Osteocyte (in vitro differentiated cells): ENCODE measurements at regions not wholly inside any gene's neighbourhood (a gene's known extent, or its start where the extent isn't known, plus 50 kb on each side); places are given as distances from the start of the nearest gene placed in this dataset.
"Not testable (repeated sequence)": the region's sequence is repeated elsewhere in the genome, so short reads cannot be mapped to it uniquely, and the experiment has no call there.

Experiments
- DNase-seq: peaks from one replicate; pipeline ENCODE4 v3.0.0; 2021; ENCODE audit warnings: mixed read lengths; ENCODE audit not compliant: unreplicated experiment; ENCODE audit errors: extremely low spot score
- H3K27ac Mint-ChIP-seq: one replicate; pipeline ENCODE4 v1.8.0; 2021; ENCODE audit warnings: mild to moderate bottlenecking, mixed read lengths; ENCODE audit not compliant: unreplicated experiment
- H3K27me3 Mint-ChIP-seq: one replicate; pipeline ENCODE4 v1.8.0; 2021; ENCODE audit warnings: mixed read lengths; ENCODE audit not compliant: unreplicated experiment
- H3K36me3 Mint-ChIP-seq: one replicate; pipeline ENCODE4 v1.8.0; 2021; ENCODE audit warnings: mixed read lengths; ENCODE audit not compliant: unreplicated experiment
- H3K4me1 Mint-ChIP-seq: one replicate; pipeline ENCODE4 v1.8.0; 2021; ENCODE audit warnings: mixed read lengths; ENCODE audit not compliant: unreplicated experiment
- H3K4me3 Mint-ChIP-seq: one replicate; pipeline ENCODE4 v1.8.0; 2021; ENCODE audit warnings: mild to moderate bottlenecking, moderate library complexity, mixed read lengths; ENCODE audit not compliant: unreplicated experiment
- H3K9me3 Mint-ChIP-seq: one replicate; pipeline ENCODE4 v1.8.0; 2021; ENCODE audit warnings: mixed read lengths; ENCODE audit not compliant: unreplicated experiment
- TF ChIP-seq, protein P1 (sequence below): fragments of 200-600 bp; sonication (generic); IDR thresholded peaks from 2 replicates; pipeline ENCODE4 v1.5.0; 2021; ENCODE audit warnings: antibody characterized with exemption, mild to moderate bottlenecking, moderate library complexity

DNA sequence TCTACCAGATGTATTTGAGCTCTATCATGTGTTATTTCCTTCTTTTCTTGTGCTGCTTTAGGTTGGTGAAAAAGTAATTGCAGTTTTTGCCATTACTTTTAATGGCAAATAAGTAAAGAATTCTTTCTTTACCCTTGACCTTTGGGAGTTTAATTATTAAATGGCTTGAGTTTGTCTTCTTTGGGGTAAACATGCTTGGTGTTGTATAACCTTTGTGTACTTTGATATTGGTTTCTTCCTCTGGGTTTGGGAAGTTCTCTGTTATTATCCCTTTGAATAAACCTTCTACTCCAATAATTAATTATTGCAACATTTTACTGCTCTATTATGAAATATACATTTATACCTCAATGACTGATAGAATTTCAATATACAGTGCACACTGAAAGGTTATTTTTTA is 709.4 kb downstream of the PCDH17 start:
- Mint-ChIP-seq H3K27me3 (no peaks in the 10 kb centered on the region), H3K27ac (no peak overlapping the region), H3K9me3 (peaks cover 18% of the 10 kb centered on the region), H3K36me3 (no peaks in the 10 kb centered on the region), H3K4me1 (no peaks in the 10 kb centered on the region), H3K4me3 (no peak overlapping the region)
- DNase-seq, result no peak
- TF ChIP-seq, protein P1, sequence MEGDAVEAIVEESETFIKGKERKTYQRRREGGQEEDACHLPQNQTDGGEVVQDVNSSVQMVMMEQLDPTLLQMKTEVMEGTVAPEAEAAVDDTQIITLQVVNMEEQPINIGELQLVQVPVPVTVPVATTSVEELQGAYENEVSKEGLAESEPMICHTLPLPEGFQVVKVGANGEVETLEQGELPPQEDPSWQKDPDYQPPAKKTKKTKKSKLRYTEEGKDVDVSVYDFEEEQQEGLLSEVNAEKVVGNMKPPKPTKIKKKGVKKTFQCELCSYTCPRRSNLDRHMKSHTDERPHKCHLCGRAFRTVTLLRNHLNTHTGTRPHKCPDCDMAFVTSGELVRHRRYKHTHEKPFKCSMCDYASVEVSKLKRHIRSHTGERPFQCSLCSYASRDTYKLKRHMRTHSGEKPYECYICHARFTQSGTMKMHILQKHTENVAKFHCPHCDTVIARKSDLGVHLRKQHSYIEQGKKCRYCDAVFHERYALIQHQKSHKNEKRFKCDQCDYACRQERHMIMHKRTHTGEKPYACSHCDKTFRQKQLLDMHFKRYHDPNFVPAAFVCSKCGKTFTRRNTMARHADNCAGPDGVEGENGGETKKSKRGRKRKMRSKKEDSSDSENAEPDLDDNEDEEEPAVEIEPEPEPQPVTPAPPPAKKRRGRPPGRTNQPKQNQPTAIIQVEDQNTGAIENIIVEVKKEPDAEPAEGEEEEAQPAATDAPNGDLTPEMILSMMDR, result no peak

DNA sequence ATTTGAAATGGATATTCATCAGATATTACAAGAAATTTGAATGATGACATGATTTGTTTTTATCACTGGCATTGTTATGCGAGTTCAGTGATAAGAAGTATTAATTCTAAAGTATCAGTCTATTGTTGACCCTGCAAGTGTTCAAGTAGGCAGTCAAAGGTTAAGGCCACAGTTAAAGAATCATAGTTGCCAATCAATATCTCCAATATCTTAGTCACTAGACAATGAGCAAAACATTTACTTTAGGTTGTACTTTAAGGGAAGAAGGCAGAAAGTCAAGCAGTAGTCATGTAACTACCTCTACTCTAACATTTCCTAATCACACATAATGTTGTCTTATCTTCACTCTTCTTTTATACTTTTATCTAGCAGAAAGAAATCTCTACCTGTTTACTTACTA is 709.8 kb downstream of the PCDH17 start:
- Mint-ChIP-seq H3K4me3 (no peak overlapping the region), H3K36me3 (no peaks in the 10 kb centered on the region), H3K27ac (no peak overlapping the region), H3K9me3 (peaks cover 18% of the 10 kb centered on the region), H3K4me1 (no peaks in the 10 kb centered on the region), H3K27me3 (no peaks in the 10 kb centered on the region)
- no peak for DNase-seq
- TF ChIP-seq, protein P1, result no peak

- Mint-ChIP-seq H3K4me1 (no peaks in the 10 kb centered on the region), H3K36me3 (no peaks in the 10 kb centered on the region), H3K4me3 (no peak overlapping the region), H3K27ac (no peak overlapping the region), H3K9me3 (peaks cover 14% of the 10 kb centered on the region), H3K27me3 (no peaks in the 10 kb centered on the region)
- TF ChIP-seq, protein P1, result no peak
- DNase-seq, result no peak
Measured at GRCh38 chr13:58343076-58343475, 711.5 kb downstream of the PCDH17 start.

GRCh38 chr13:58352100-58352499 is 720.6 kb downstream of the PCDH17 start:
- H3K36me3 Mint-ChIP-seq, H3K4me3 Mint-ChIP-seq, H3K27ac Mint-ChIP-seq, DNase-seq, H3K4me1 Mint-ChIP-seq, H3K9me3 Mint-ChIP-seq, H3K27me3 Mint-ChIP-seq: not testable (repeated sequence)

DNA sequence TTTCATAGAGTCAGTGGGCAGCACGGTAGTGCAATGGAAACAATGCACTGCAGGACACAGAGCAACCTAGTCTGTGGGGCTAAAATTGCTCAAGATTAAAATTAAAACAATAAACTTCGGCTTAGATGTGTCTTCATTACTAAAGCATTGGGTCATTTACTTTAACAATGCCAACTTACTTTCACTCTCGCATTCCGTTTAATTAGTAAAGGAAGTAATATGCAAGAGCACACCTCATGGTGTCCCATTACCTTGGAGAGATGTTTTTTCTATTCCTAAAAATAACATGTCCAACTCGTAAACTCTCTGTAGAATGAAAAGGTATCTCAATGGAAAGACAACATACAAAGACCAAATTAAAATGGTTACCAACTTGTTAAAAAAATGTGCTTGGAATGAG is 738.4 kb downstream of the PCDH17 start:
- DNase-seq, result no peak
- Mint-ChIP-seq H3K36me3 (no peaks in the 10 kb centered on the region), H3K27me3 (no peaks in the 10 kb centered on the region), H3K4me1 (no peaks in the 10 kb centered on the region), H3K9me3 (no peaks in the 10 kb centered on the region), H3K4me3 (no peak overlapping the region), H3K27ac (no peak overlapping the region)
- TF ChIP-seq, protein P1, result no peak

DNA sequence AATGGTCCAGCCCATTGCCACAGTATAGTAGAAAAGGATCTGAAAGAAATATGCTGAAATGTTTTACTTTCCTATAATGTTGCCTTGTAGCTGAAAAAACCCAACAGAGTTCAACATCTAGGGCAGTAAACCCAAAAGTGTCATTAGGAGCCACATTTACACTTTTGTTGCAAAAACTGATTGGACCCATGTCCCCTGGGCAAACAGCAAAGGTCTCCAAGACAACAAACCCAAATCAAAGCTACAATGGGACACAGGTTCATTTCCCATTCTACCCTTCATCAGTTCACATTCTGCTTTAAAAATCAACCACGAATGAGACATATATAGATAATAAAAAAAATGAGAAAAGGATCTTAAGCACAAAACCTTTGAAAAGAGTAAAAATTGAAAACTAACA is 744.8 kb downstream of the PCDH17 start:
- no peak overlapping the region for H3K4me3 Mint-ChIP-seq
- TF ChIP-seq, protein P1, result no peak
- H3K27ac Mint-ChIP-seq, result no peak overlapping the region
- H3K27me3 Mint-ChIP-seq, result peaks cover 3% of the 10 kb centered on the region
- DNase-seq, result no peak
- no peaks in the 10 kb centered on the region for H3K9me3 Mint-ChIP-seq
- H3K4me1 Mint-ChIP-seq, result no peaks in the 10 kb centered on the region
- H3K36me3 Mint-ChIP-seq, result no peaks in the 10 kb centered on the region
